ENCODE measurements at regions not wholly inside any gene's neighbourhood (a gene's known extent, or its start where the extent isn't known, plus 50 kb on each side); places are given as distances from the start of the nearest gene placed in this dataset.

DNA sequence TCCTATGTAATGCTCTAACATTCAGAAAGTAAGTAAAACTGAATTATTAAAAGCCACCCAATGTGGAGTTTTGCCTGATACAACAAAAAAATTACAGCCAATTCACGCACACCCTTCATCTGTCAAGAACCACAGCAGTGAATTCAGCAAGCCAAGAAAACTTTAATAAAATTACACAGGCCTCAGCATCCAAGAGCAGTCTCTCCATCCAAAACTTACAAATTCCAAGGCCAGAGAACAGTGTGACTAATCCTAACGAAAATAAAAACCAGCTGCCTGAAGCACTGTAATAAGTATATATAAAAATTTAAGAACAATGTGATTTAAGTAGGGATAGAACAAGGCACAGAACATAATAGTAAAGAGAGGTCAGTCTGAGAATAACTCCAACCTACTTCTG, 54.2 kb downstream of the SIX6 start:
- DNase-seq (ENCODE audit: low read depth in 2 of 2), result no peak

DNA sequence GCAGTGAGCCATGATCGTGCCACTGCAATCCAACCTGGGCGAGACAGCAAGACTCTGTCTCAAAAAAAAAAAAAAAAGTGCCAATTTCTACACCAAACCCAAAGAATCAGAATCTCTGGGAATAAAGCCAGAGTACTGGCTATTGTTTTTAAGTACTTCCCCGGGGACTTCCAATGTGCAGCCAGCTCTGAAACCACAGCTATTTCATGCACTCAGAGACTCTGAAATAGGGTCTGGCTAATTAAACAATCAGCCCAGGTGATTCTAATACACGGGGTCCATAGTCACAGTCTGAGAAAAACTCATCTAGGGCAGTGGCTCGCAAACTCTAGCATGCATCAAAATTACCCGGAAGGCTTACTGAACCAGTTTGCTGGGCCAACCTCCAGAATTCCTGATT, 56.3 kb downstream of the SIX6 start:
- DNase-seq (ENCODE audit: low read depth in 2 of 2), result peak; percentile 5 to 8

DNA sequence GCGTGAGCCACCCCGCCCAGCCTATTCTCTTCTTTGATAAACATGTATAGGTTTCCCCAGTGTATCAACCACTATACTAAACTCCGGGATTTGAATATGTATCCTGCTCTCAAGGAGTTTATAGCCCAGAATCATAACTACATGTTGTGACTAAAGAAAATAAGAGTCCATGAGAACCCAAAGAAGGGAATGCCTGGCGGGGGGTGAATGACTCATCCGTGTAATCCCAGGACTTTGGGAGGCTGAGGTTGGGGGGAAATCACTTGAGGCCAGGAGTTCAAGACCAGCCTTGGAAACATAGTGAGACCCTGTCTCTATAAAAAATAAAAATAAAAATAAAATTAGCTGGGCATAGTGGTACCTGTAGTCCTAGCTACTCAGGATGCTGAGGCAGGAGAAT, 57.2 kb downstream of the SIX6 start:
- no peak for DNase-seq (ENCODE audit: low read depth in 2 of 2)

DNA sequence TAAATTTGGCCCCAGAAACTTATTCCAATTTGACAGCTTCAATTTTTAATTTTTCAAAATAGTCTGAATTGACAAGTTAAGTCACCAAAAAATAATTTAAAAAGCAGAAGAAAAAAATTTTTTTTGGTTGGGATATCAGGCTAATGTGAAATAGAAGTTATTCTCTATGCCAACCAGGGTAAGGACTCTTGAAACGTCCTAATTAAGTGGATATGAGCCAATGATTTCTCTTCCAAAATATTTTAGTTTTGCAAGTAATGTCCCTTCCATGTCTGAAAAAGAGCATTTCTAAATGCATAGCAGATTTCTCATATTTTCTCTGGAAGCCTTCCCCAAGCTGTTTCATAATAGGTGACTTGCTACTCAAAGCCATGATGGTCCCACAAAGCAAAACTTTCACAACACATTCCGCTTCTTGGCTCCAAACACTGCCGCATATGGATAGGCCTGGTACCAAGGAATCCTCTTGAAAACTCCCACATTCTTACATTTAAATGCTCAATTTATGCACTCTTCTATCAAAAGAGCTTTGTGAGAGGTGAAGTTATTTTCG, 65.1 kb downstream of the SIX6 start:
- no peak for DNase-seq (ENCODE audit: low read depth in 2 of 2)

DNA sequence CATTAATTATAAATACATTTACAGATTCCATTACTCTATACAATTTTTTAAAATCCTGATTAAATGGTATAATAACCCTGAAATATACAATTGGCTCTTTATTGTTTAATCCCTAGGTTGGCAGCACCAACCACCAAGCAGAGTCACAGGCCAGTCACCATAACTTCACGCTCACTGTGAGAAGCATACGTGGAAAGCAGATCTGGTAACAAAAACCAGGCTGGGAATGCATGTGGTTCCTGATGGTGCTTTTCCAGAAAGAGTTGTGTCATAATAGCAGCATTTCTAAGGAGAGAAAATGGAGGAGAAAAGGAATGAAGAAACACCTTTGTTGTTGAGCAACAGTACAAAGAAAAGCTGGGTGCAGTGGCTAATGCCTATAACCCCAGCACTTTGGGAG, 66.1 kb downstream of the SIX6 start:
- DNase-seq (ENCODE audit: low read depth in 2 of 2), result no peak

DNA sequence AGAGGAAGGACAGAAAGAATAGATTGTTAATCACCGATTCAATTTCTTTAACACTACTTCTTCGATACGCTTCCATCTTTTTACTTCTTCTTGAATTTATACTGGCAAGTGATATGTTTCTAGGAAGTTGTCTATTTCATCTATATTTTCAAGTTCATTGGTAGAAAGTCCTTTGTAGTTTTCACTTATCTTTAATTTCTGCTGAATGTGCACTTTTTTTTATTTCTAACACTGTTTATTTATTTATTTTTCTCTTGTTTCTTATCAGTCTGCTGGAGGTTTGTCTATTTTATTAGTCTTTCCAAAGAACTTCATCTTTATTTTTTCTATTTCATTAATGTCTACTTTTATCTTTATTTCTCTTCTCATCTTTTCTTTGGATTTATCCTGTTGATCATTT, 63.6 kb downstream of the SIX1 start:
- DNase-seq (ENCODE audit: low read depth in 2 of 2), result no peak

DNA sequence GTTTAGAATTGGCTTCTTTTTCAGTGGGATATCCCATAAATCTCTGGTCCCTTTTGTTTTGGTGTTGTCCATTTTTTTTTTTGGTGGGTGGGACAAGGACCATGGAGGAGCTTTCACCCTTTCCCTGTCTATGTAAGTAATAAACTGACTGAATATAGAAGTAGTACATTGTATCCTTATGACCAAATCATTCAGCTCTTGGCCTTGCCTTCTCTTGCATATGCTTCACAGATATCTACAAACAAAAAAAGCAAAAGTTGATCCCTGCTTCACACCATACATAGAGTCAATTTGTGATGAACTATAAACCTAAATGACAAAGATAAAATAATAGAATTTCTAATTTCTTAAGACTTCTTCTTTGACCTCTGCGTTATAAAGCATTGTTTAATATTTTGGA, 59.8 kb downstream of the SIX1 start:
- no peak for DNase-seq (ENCODE audit: low read depth in 2 of 2)

DNA sequence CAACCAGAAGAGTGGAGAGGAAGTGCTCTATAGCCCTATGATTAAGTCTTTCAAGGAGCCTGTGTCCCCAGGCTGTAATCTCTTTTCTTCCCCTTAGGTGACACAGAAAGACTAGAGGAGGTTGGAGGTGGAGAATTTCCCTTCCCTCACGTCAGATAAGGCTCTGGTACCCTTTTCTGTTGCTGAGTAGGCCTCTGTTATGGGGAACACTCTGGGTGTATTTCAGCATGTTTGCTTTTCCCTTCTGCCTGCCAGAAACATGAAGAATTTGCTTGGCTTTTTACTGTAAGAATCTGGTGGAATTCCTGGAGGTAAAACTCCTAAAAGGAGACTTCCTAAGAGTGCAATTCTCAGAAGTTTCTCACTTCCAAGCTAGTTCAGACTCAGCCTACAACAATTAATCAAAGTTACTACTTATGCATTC, 58.3 kb downstream of the SIX1 start:
- no peak for DNase-seq (ENCODE audit: low read depth in 2 of 2)

All from lung microvascular endothelial cell (primary cell).